K562 (cell line): ENCODE measurements at regions not wholly inside any gene's neighbourhood (a gene's known extent, or its start where the extent isn't known, plus 50 kb on each side); places are given as distances from the start of the nearest gene placed in this dataset.

Experiments used
- ATAC-seq: fragments of 200-7000 bp; cut with Tn5 transposase; 3 replicates; pipeline ENCODE4 v1.9.1; 2020; ENCODE audit warnings: moderate library complexity
- BruUV-seq: library from RNA; stranded (reverse); fragments of 400-500 nt; replicated peaks from 2 replicates; lab custom pipeline; 2021; lab: Mats Ljungman, UMichigan
- CTCF ChIA-PET: fragments of 300-600 bp; formaldehyde crosslinking; extraction: SDS; loops from one replicate; lab custom pipeline; 2021; ENCODE audit warnings: low intra/inter-chr PET ratio; lab: Yijun Ruan, JAX
- POLR2A ChIA-PET: fragments of 300-600, 350-650 bp; sonication (Branson Sonifier 250); formaldehyde crosslinking; extraction: SDS; loops from one replicate; lab custom pipeline; 2021; ENCODE audit warnings: antibody characterized with exemption, inconsistent platforms; lab: Yijun Ruan, JAX
- DNase-seq, 4 experiments: peaks; one replicate each; pipeline versions ENCODE4 v3.0.0 to v3.0.0-alpha.2; 2011 to 2018; ENCODE audit warnings: low spot score in 3 of 4, mixed read lengths in 3 of 4; ENCODE audit errors: extremely low read depth in 1 of 4
- FAIRE-seq: peaks from 2 replicates; lab custom pipeline; 2011; peaks lifted over from hg19 to GRCh38; lab: Jason Lieb, UNC
- H2AFZ ChIP-seq: 2 replicates; pipeline ENCODE4 v1.6.0; 2011; ENCODE audit warnings: low read depth, low read length, control low read depth, inconsistent platforms
- H3K27ac ChIP-seq: fragments of 200-600 bp; 3 replicates; pipeline ENCODE4 v1.8.0; 2011; ENCODE audit warnings: low read depth, mild to moderate bottlenecking, control low read depth, inconsistent platforms, low read length, moderate library complexity, mixed read lengths; ENCODE audit errors: extremely low read depth
- H3K27me3 ChIP-seq, 2 experiments: fragments of 300-600 bp in 1 of 2; 2 replicates in 1 of 2; 3 replicates in 1 of 2; pipeline versions ENCODE4 v1.6.0 to v1.8.0; 2011; ENCODE audit warnings: inconsistent platforms in 2 of 2, low read length in 2 of 2, mild to moderate bottlenecking in 1 of 2, mixed read lengths in 1 of 2, moderate library complexity in 1 of 2; ENCODE audit not compliant: control insufficient read depth in 2 of 2, insufficient read depth in 2 of 2
- H3K36me3 ChIP-seq: fragments of 300-600 bp; 3 replicates; pipeline ENCODE4 v1.8.0; 2011; ENCODE audit warnings: mild to moderate bottlenecking, low read length, inconsistent platforms; ENCODE audit not compliant: control insufficient read depth, insufficient read depth
- H3K4me1 ChIP-seq, 2 experiments: fragments of 200-600 bp in 1 of 2; replicated peaks in 1 of 2; 2 replicates in 1 of 2; 3 replicates in 1 of 2; pipeline versions ENCODE4 v1.5.1 to v1.8.0; 2011; ENCODE audit warnings: inconsistent platforms in 2 of 2, low read length in 2 of 2, mild to moderate bottlenecking in 1 of 2, mixed read lengths in 1 of 2, moderate library complexity in 1 of 2; ENCODE audit not compliant: control insufficient read depth in 2 of 2, insufficient read depth in 2 of 2
- H3K4me2 ChIP-seq: 2 replicates; pipeline ENCODE4 v1.6.1; 2011; ENCODE audit warnings: low read length, control low read depth, inconsistent platforms, mixed read lengths; ENCODE audit not compliant: insufficient read depth
- H3K4me3 ChIP-seq: fragments of 200-600 bp; sonication (generic), shearing (Covaris generic); 2 replicates; pipeline ENCODE4 v1.5.1; 2016; ENCODE audit warnings: control low read depth, inconsistent platforms
- H3K79me2 ChIP-seq: fragments of 200-600 bp; 3 replicates; pipeline ENCODE4 v1.8.0; 2011; ENCODE audit warnings: low read length, inconsistent platforms; ENCODE audit not compliant: control insufficient read depth, insufficient read depth
- H3K9ac ChIP-seq, 2 experiments: 2 replicates each; pipeline versions ENCODE4 v1.6.0 to v1.6.1; 2011; ENCODE audit warnings: low read depth in 2 of 2, low read length in 2 of 2, control low read depth in 1 of 2, inconsistent platforms in 1 of 2, mild to moderate bottlenecking in 1 of 2, mixed read lengths in 1 of 2; ENCODE audit not compliant: insufficient read depth in 1 of 2
- H3K9me1 ChIP-seq: one replicate; pipeline ENCODE4 v1.6.0; 2011; ENCODE audit warnings: inconsistent platforms, mild to moderate bottlenecking, low read length, moderate library complexity; ENCODE audit not compliant: control insufficient read depth, insufficient read depth
- H3K9me3 ChIP-seq: replicated peaks from 2 replicates; pipeline ENCODE4 v1.5.1; 2011; ENCODE audit warnings: low read depth, low read length, inconsistent platforms; ENCODE audit not compliant: control insufficient read depth, insufficient read depth
- H4K20me1 ChIP-seq: replicated peaks from 2 replicates; pipeline ENCODE4 v1.6.1; 2011; ENCODE audit warnings: low read length, inconsistent platforms, mixed read lengths; ENCODE audit not compliant: control insufficient read depth, insufficient read depth
- CREBBP ChIP-seq: IDR thresholded peaks from one replicate; pipeline ENCODE4 v1.6.1; 2012; ENCODE audit warnings: low read depth, mild to moderate bottlenecking, control low read depth, inconsistent platforms, low read length
- ETV5 ChIP-seq: sonication (generic); formaldehyde crosslinking; IDR thresholded peaks from 2 replicates; pipeline ENCODE4 v1.4.0; 2020; ENCODE audit warnings: low read depth, mild to moderate bottlenecking, missing genetic modification reagents
- GTF2A2 ChIP-seq: IDR thresholded peaks from 2 replicates; pipeline ENCODE4 v1.6.1; 2016; ENCODE audit warnings: mild to moderate bottlenecking, missing genetic modification characterization, missing compliant biosample characterization
- HMG20B ChIP-seq: fragments of 250-450 bp; sonication (Bioruptor Pico); IDR thresholded peaks from 2 replicates; pipeline ENCODE4 v1.5.0; 2021; ENCODE audit warnings: mild to moderate bottlenecking
- NCOA1 ChIP-seq: fragments of 450-650 bp; IDR thresholded peaks from 2 replicates; pipeline ENCODE4 v1.6.1; 2016; ENCODE audit warnings: low read depth
- RBM14 ChIP-seq: fragments of 200-400 bp; formaldehyde crosslinking; IDR thresholded peaks from 2 replicates; pipeline ENCODE4 v1.6.1; 2018; ENCODE audit warnings: low read depth, mild to moderate bottlenecking, low read length, moderate library complexity, borderline replicate concordance; ENCODE audit not compliant: insufficient read depth
- ZNF212 ChIP-seq: fragments of 450-650 bp; formaldehyde crosslinking; IDR thresholded peaks from 2 replicates; pipeline ENCODE4 v1.4.0; 2020; ENCODE audit warnings: mild to moderate bottlenecking
- ZNF584 ChIP-seq: fragments of 200-800 bp; sonication (Bioruptor generic); IDR thresholded peaks from 2 replicates; pipeline ENCODE4 v1.6.1; 2016; ENCODE audit warnings: low read depth, mild to moderate bottlenecking, missing genetic modification characterization, missing compliant biosample characterization
- WGBS: fragments of 100-300 bp; shearing (Covaris generic); methylation state at CpG from one replicate; pipeline ENCODE4 v1.1.6; 2016; ENCODE audit warnings: low coverage, mixed read lengths; ENCODE audit not compliant: insufficient coverage; ENCODE audit errors: missing lambda C conversion rate; 5-methylcytosine and 5-hydroxymethylcytosine counted together
- in situ Hi-C: fragments of 300-500 bp; cut with MboI; formaldehyde crosslinking; loops from 4 replicates; pipeline ENCODE4 v1.15.0; 2018; ENCODE audit warnings: inconsistent platforms, mixed read lengths
- intact Hi-C: fragments of 100-400 bp; cut with micrococcal nuclease; formaldehyde crosslinking; loops from 2 replicates; pipeline ENCODE4 v1.14.2; 2022
- TF ChIP-seq, protein P1 (sequence below): fragments of 450-650 bp; formaldehyde crosslinking; IDR thresholded peaks from 2 replicates; pipeline ENCODE4 v1.4.0; 2020; ENCODE audit warnings: mild to moderate bottlenecking
- TF ChIP-seq, protein P2 (sequence below): sonication (generic); formaldehyde crosslinking; IDR thresholded peaks from 2 replicates; pipeline ENCODE4 v1.8.1; 2022; ENCODE audit warnings: missing genetic modification reagents
- TF ChIP-seq, protein P3 (sequence below): fragments of 250-450 bp; sonication (Bioruptor Pico); IDR thresholded peaks from 2 replicates; pipeline ENCODE4 v1.9.0; 2021; ENCODE audit warnings: mild to moderate bottlenecking, inconsistent platforms
- TF ChIP-seq, protein P4 (sequence below), 2 experiments: fragments of 450-650 bp in 1 of 2; sonication (generic) in 1 of 2; formaldehyde crosslinking in 1 of 2; IDR thresholded peaks in 1 of 2; conservative IDR thresholded peaks in 1 of 2; 2 replicates each; pipeline versions ENCODE4 v1.6.1 to v1.8.1; 2016 to 2023; ENCODE audit warnings: mild to moderate bottlenecking in 2 of 2, moderate library complexity in 2 of 2, inconsistent platforms in 1 of 2, missing genetic modification reagents in 1 of 2
- TF ChIP-seq, protein P5 (sequence below), 2 experiments: fragments of 250-450 bp in 1 of 2; fragments of 450-650 bp in 1 of 2; sonication (Bioruptor Pico) in 1 of 2; IDR thresholded peaks; 2 replicates each; pipeline versions ENCODE4 v1.6.1 to v1.8.0; 2016 to 2021; ENCODE audit warnings: mild to moderate bottlenecking in 2 of 2, moderate library complexity in 2 of 2, missing compliant biosample characterization in 1 of 2, missing genetic modification characterization in 1 of 2
- TF ChIP-seq, protein P6 (sequence below): IDR thresholded peaks from 2 replicates; pipeline ENCODE4 v1.6.1; 2012; ENCODE audit warnings: low read depth, low read length, improper control_type of control experiment, borderline replicate concordance

DNA sequence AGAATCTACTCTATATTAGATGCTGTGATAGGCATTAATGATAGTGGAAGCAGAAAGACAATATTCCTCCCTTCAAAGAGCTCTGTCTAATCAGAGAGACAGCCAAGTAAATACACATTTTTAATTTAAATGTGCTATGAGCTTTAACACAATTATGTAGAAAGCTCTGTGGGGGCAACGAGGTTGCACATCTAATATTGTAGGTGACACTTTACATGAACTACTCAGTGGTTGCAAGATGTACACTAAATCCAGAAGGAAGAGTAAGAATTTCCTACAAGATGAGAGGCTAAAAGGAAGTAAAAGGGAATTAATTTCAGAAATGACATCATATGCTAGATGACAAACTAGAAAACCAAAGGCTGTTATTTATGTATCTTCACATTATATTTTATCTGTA, 120.9 kb downstream of the SPCS3 start:
- DNase-seq: no peak
- no peak overlapping the region for H3K4me2 ChIP-seq
- intact Hi-C loops: no loop called here
- no peaks in the 10 kb centered on the region for H4K20me1 ChIP-seq
- CTCF ChIA-PET: no interaction called here
- no peak overlapping the region for H3K9ac ChIP-seq
- 8% methylated on average over 1 of the region's 1 CpG for WGBS
- no peaks in the 10 kb centered on the region for H3K9me1 ChIP-seq
- no peak overlapping the region for H3K4me3 ChIP-seq
- H3K9me3 ChIP-seq: no peaks in the 10 kb centered on the region
- H3K36me3 ChIP-seq: no peaks in the 10 kb centered on the region
- FAIRE-seq: no peak
- no TSS peak for BruUV-seq
- H3K4me1 ChIP-seq: no peaks in the 10 kb centered on the region
- in situ Hi-C loops: no loop called here
- ATAC-seq: no peak
- POLR2A ChIA-PET: no interaction called here
- H2AFZ ChIP-seq: no peak overlapping the region
- no peaks in the 10 kb centered on the region for H3K27me3 ChIP-seq
- H3K79me2 ChIP-seq: no peaks in the 10 kb centered on the region
- no peak overlapping the region for H3K27ac ChIP-seq
- TF ChIP-seq, protein P1, sequence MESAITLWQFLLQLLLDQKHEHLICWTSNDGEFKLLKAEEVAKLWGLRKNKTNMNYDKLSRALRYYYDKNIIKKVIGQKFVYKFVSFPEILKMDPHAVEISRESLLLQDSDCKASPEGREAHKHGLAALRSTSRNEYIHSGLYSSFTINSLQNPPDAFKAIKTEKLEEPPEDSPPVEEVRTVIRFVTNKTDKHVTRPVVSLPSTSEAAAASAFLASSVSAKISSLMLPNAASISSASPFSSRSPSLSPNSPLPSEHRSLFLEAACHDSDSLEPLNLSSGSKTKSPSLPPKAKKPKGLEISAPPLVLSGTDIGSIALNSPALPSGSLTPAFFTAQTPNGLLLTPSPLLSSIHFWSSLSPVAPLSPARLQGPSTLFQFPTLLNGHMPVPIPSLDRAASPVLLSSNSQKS: no peak
- TF ChIP-seq NCOA1 (no peak), GTF2A2 (tag) (no peak), ZNF584 (CRISPR knock-in tag) (no peak), ZNF212 (CRISPR knock-in tag) (no peak), ETV5 (CRISPR knock-in tag) (no peak), HMG20B (CRISPR knock-in tag) (no peak), RBM14 (no peak), CREBBP (no peak)
- TF ChIP-seq, protein P2, sequence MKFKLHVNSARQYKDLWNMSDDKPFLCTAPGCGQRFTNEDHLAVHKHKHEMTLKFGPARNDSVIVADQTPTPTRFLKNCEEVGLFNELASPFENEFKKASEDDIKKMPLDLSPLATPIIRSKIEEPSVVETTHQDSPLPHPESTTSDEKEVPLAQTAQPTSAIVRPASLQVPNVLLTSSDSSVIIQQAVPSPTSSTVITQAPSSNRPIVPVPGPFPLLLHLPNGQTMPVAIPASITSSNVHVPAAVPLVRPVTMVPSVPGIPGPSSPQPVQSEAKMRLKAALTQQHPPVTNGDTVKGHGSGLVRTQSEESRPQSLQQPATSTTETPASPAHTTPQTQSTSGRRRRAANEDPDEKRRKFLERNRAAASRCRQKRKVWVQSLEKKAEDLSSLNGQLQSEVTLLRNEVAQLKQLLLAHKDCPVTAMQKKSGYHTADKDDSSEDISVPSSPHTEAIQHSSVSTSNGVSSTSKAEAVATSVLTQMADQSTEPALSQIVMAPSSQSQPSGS (CRISPR knock-in tag): no peak
- TF ChIP-seq, protein P3, sequence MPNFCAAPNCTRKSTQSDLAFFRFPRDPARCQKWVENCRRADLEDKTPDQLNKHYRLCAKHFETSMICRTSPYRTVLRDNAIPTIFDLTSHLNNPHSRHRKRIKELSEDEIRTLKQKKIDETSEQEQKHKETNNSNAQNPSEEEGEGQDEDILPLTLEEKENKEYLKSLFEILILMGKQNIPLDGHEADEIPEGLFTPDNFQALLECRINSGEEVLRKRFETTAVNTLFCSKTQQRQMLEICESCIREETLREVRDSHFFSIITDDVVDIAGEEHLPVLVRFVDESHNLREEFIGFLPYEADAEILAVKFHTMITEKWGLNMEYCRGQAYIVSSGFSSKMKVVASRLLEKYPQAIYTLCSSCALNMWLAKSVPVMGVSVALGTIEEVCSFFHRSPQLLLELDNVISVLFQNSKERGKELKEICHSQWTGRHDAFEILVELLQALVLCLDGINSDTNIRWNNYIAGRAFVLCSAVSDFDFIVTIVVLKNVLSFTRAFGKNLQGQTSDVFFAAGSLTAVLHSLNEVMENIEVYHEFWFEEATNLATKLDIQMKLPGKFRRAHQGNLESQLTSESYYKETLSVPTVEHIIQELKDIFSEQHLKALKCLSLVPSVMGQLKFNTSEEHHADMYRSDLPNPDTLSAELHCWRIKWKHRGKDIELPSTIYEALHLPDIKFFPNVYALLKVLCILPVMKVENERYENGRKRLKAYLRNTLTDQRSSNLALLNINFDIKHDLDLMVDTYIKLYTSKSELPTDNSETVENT (CRISPR knock-in tag): no peak
- TF ChIP-seq, protein P4, sequence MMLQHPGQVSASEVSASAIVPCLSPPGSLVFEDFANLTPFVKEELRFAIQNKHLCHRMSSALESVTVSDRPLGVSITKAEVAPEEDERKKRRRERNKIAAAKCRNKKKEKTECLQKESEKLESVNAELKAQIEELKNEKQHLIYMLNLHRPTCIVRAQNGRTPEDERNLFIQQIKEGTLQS (IDR thresholded peaks at IDR 0.05): no peak
- TF ChIP-seq, protein P4 (CRISPR knock-in tag; conservative IDR thresholded peaks at IDR 0.05): no peak
- TF ChIP-seq, protein P5, sequence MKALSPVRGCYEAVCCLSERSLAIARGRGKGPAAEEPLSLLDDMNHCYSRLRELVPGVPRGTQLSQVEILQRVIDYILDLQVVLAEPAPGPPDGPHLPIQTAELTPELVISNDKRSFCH (CRISPR knock-in tag; IDR thresholded peaks at IDR 0.05): no peak
- TF ChIP-seq, protein P5 (tag; IDR thresholded peaks at IDR 0.05): no peak
- TF ChIP-seq, protein P6, sequence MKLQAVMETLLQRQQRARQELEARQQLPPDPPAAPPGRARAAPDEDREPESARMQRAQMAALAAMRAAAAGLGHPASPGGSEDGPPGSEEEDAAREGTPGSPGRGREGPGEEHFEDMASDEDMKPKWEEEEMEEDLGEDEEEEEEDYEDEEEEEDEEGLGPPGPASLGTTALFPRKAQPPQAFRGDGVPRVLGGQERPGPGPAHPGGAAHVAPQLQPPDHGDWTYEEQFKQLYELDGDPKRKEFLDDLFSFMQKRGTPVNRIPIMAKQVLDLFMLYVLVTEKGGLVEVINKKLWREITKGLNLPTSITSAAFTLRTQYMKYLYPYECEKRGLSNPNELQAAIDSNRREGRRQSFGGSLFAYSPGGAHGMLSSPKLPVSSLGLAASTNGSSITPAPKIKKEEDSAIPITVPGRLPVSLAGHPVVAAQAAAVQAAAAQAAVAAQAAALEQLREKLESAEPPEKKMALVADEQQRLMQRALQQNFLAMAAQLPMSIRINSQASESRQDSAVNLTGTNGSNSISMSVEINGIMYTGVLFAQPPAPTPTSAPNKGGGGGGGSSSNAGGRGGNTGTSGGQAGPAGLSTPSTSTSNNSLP: no peak
